Femur (tissue), 1 donor: ENCODE measurements at regions not wholly inside any gene's neighbourhood (a gene's known extent, or its start where the extent isn't known, plus 50 kb on each side); places are given as distances from the start of the nearest gene placed in this dataset.
"Not testable (repeated sequence)": the region's sequence is repeated elsewhere in the genome, so short reads cannot be mapped to it uniquely, and the experiment has no call there.

ENCODE experiments used
- DNase-seq: peaks from one replicate; pipeline ENCODE4 v3.0.0-alpha.2; 2017

GRCh38 chr6:121647905-121648304 is 212.5 kb downstream of the GJA1 start:
- DNase-seq: no peak

DNA sequence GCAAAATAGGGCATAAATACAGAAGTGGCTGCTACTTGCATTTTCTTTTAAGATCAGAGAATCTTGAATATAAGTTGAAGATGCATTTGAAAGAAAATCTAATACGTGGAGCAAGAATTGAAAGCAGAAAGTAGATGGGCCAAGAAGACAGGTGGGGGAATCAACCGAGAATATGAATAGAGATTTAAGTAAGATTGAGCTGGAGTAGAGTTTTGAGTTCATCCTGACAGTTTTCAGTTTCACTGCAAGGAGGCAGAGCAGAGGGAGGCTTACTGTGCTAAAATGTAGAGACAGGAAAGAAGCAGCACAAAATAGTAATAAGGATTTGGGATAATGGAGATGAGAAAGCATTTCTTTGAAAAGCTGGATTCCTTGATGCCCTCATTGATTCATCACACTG is 214.5 kb downstream of the GJA1 start:
- no peak for DNase-seq

GRCh38 chr6:121651420-121651819 is 216.0 kb downstream of the GJA1 start:
- no peak for DNase-seq

DNA sequence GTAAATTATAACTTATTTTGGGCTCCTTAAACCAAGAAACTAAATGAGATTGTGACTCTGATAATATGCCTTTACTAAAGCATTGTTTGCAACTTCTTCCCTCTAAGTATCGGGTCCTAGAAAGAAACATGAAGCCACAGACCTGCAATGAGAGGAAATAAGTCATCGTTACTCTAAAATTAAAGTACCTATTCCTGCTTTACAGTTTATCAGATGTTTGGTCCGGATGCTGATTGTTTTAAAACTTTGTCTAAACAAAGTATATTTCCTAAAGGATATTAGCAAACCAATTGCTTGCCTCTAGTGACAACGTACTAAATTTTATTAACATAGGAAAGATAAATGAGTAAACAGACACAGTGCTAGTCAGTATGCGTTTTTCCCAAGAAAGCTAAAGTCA is 216.8 kb downstream of the GJA1 start:
- no peak for DNase-seq

GRCh38 chr6:121652726-121653623 is 217.5 kb downstream of the GJA1 start:
- DNase-seq: no peak

DNA sequence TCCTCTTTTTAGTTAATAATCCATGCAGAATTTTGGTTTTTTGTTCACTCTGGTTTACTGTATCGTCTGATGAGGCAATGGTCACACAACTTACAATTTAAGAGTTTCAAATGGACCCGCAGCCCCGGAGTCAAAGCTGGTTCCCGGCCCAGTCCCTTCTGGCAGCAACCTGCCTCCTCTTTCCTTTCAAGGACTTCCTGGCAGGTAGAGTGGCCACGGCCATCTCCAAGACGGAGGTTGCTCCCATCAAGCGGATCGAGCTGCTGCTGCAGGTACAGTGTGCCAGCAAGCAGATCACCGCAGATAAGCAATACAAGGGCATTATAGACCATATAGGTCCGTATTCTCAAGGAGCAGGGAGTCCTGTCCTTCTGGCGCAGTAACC is 218.2 kb downstream of the GJA1 start:
- no peak for DNase-seq

DNA sequence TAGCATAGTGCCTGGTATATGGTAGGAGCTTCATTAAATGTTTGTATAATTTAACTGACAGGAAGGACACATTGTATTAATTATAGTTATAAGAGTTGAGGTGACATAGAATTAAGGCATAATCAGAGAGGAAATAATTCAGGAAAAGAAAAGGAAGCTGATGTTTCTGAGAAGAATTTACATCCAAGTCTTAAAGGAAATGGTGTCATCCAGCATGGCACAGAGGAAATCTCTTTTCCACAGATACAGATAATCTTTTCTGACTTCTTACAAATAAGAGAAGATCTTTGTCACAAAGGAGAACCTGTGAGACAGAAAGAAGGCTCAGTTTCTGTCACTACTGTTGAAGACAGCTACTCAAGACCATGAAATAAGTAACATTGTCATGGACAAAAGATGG is 222.5 kb downstream of the GJA1 start:
- no peak for DNase-seq

- no peak for DNase-seq
Observed at GRCh38 chr6:121660277-121660676, 224.8 kb downstream of the GJA1 start.

DNA sequence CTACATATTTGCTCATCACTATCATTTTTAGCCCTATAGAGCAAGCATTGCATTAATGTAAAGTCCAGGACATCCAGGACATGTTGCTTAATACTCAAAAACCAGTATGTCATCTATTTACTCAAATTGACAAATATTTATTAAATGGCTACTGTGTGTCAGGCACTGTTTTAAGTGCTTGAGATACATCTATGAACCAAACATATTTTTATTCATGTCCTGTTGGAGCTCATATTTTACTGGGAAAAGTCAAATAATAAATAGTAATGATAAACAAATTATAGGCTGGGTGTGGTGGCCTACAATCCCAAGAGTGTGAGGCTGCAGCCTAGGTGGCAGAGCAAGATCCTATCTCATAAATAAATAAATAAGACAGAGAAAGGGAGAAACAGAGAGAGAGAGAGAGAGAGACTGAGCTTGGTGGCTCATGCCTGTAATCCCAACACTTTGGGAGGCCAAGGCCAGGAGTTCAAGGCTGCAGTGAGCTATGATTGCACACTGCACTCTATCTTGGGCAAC is 227.9 kb downstream of the GJA1 start:
- no peak for DNase-seq

DNA sequence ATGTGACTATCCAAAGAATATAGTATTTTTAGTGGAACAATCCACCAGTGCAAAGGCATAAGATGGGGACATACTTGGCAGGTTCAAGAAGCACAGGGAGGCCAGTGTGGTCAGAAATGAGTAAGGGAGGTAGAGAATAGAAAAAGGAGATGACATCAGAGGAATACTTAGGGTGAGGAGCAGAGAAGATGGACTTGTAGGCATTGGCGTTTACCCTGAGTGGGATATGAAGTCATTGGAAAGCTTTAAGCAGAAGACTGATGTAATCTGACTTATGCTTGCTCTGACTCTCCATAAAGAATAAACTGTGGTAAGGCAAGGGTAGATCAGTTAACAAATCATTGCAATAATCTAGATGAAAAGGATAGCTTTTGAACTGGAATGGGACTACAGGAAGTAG is 228.7 kb downstream of the GJA1 start:
- DNase-seq: no peak

DNA sequence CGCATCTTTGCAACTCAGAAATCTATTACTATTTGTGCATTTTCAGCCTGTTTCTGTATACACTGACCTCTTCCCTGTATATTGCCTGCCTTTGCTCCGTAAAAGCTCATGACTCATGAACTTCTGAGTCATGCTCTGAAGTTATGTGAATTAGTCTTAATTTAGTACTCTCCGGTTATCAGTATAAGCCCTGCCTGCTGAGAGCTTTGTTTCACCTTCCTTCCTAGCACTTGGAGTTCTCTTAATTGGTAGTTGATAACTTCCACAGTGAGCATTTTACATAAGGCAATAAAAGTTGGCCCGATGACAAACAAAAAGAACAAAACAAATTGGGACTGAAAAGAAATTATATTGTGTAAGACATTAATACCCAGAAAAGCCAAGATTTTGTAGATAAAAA is 231.4 kb downstream of the GJA1 start:
- no peak for DNase-seq

DNA sequence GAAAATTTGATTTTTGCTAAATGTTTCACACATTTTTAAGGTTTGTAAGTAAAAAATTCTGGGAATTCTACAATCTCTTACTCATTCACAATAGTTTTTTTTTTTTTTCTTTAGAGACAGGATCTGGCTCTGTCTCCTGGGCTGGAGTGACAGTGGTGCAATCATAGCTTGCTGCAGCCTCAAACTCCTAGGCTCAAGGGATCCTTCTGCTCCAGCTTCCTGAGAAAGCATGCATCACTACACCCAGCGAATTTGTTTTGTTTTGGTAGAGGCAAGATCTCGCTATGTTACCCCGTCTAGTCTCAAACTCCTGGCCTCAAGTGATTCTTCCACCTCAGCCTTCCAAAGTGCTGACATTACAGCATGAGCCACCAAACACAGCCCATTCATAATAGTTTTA is 232.8 kb downstream of the GJA1 start:
- no peak for DNase-seq

DNA sequence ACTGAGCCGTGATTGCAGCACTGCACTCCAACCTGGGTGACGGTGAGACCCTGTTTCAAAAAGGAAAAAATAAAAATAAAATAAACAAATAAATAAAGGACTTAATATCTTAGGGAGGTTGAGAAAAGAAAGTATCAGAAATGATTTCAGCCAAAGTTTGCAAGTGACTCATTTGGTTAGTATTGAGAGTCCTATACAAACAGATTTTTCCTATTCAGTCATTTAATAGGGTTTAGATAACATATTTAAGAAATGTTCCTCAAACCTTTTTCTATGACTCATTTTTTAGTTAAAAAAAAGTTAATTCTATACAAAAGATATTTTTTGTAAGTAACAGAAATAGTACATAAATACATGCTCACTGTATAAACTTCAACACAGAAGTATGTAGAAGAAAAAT is 235.1 kb downstream of the GJA1 start:
- no peak for DNase-seq

DNA sequence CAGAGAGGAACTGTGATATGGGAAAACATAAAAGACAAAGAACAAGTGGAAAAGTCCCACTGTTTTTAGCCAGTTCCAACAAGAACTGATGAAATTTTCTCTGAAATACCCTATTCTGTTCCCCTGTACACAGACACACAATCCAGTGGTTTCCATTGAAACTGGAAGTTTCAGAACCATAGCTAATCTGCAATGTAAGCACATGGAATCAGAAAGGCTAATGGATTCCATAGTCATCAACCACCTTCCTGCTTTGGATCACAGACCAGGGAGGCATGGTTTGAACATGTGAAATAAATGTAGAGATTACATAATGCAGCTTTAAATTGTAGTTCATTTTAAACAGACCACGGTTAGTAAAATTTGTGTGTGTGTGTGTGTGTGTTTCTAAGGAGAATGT is 242.1 kb downstream of the GJA1 start:
- no peak for DNase-seq

DNA sequence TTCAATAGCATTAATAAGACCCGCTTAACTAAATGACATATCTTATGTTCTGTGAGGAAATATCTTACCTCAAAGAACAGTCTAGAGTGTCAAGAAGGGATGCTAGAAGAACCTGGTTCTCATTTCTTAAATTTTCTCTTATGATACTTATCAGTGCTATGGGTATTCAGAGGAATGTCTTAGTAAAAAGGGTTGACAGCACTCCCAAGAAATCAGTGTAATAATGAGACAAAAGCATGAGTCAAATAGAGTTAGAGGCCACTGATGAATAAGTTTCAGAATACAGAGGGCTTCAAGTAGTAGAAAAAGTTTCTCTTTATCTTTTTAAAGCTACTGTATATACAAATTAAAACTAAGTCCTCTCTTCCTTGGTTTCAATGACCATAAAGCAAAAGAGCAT is 242.8 kb downstream of the GJA1 start:
- DNase-seq: no peak

- no peak for DNase-seq
Observed at GRCh38 chr6:121680058-121680457, 244.6 kb downstream of the GJA1 start.

- no peak for DNase-seq
Observed at GRCh38 chr6:121682666-121683065, 247.2 kb downstream of the GJA1 start.

DNA sequence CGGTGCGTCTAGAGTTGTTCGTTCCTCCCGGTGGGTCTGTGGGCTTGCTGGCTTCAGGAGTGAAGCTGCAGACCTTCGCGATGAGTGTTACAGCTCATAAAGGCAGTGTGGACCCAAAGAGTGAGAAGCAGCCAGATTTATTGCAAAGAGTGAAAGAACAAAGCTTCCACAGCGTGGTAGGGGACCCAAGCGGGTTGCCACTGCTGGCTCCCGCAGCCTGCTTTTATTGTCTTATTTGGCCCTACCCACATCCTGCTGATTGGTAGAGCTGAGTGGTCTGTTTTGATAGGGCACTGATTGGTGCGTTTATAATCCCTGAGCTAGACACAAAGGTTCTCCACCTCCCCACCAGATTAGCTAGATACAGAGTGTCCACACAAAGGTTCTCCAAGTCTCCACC is 250.4 kb downstream of the GJA1 start:
- not testable (repeated sequence) for DNase-seq

GRCh38 chr6:121686611-121687023 is 251.2 kb downstream of the GJA1 start:
- no peak for DNase-seq

- DNase-seq: no peak
Observed at GRCh38 chr6:121688974-121689373, 253.5 kb downstream of the GJA1 start.

DNA sequence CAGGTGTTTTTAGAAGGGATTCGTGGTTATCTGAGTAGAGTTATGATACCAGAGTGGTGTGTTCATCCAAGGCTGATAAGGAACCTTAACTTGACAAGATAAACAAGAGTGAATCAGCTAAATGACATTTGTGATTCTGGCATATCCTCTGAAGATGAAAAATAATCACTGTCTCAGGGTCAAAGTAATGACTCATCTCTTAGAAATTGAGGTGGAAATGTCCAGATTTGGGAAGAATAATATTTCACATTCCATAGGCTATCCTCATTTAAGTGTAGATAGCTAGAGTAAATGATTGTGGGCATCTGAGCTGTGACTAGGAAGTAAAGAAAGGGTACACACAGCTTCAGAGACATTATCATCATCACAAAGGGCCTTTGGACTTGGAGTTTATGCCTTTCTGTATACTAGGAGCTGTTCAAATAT is 255.7 kb downstream of the GJA1 start:
- no peak for DNase-seq

GRCh38 chr6:121694389-121694788 is 258.9 kb downstream of the GJA1 start:
- no peak for DNase-seq

- peak; percentile 61 for DNase-seq
Observed at GRCh38 chr6:121694801-121695251, 259.4 kb downstream of the GJA1 start.

GRCh38 chr6:121695329-121695728 is 259.9 kb downstream of the GJA1 start:
- no peak for DNase-seq

GRCh38 chr6:121697921-121698320 is 262.5 kb downstream of the GJA1 start:
- DNase-seq: no peak
